GM23338 (cell line): ENCODE measurements at regions not wholly inside any gene's neighbourhood (a gene's known extent, or its start where the extent isn't known, plus 50 kb on each side); places are given as distances from the start of the nearest gene placed in this dataset.

Experiments used
- ATAC-seq: fragments of 200-7000 bp; cut with Tn5 transposase; 3 replicates; pipeline ENCODE4 v1.9.1; 2020
- DNase-seq: peaks from one replicate; pipeline ENCODE4 v3.0.0-alpha.2; 2015; ENCODE audit warnings: low spot score
- H2AFZ ChIP-seq: fragments of 200-600 bp; sonication (generic); 2 replicates; pipeline ENCODE4 v1.8.0; 2016; ENCODE audit warnings: antibody characterized with exemption, mild to moderate bottlenecking, moderate library complexity
- H3F3A ChIP-seq: fragments of 200-600 bp; sonication (generic); replicated peaks from 2 replicates; pipeline ENCODE4 v1.8.0; 2017; ENCODE audit warnings: antibody characterized with exemption, mixed run types, low read depth
- H3K27ac ChIP-seq: fragments of 200-600 bp; sonication (generic); 2 replicates; pipeline ENCODE4 v1.6.1; 2016; ENCODE audit warnings: low read depth
- H3K27me3 ChIP-seq: fragments of 200-600 bp; sonication (generic); 2 replicates; pipeline ENCODE4 v1.8.0; 2016; ENCODE audit warnings: mild to moderate bottlenecking, mixed run types, moderate library complexity; ENCODE audit not compliant: insufficient read depth
- H3K36me3 ChIP-seq: fragments of 200-600 bp; sonication (generic); 2 replicates; pipeline ENCODE4 v1.8.0; 2016; ENCODE audit warnings: mild to moderate bottlenecking; ENCODE audit not compliant: insufficient read depth
- H3K4me1 ChIP-seq: fragments of 200-600 bp; sonication (generic); 2 replicates; pipeline ENCODE4 v1.8.0; 2016; ENCODE audit warnings: mild to moderate bottlenecking, moderate library complexity; ENCODE audit not compliant: insufficient read depth
- H3K4me2 ChIP-seq: fragments of 200-600 bp; sonication (generic); 2 replicates; pipeline ENCODE4 v1.7.1; 2017; ENCODE audit warnings: mixed run types
- H3K4me3 ChIP-seq: fragments of 200-600 bp; sonication (generic); 2 replicates; pipeline ENCODE4 v1.6.1; 2016; ENCODE audit warnings: mixed run types
- H3K79me2 ChIP-seq: fragments of 200-600 bp; sonication (generic); replicated peaks from 2 replicates; pipeline ENCODE4 v1.8.0; 2017; ENCODE audit warnings: mild to moderate bottlenecking; ENCODE audit not compliant: insufficient read depth
- H3K9me2 ChIP-seq: fragments of 200-600 bp; sonication (generic); 2 replicates; pipeline ENCODE4 v1.8.0; 2017; ENCODE audit not compliant: insufficient read depth
- H4K20me1 ChIP-seq: fragments of 200-600 bp; sonication (generic); replicated peaks from 2 replicates; pipeline ENCODE4 v1.8.0; 2017; ENCODE audit warnings: mild to moderate bottlenecking; ENCODE audit not compliant: insufficient read depth
- H3K27ac Mint-ChIP-seq: 2 replicates; pipeline ENCODE4 v1.8.0; 2020; ENCODE audit warnings: inconsistent platforms, mild to moderate bottlenecking, moderate library complexity, mixed read lengths
- H3K27me3 Mint-ChIP-seq: 3 replicates; pipeline ENCODE4 v1.8.0; 2022; ENCODE audit warnings: low read depth, mild to moderate bottlenecking, moderate library complexity, mixed read lengths, inconsistent platforms; ENCODE audit not compliant: insufficient read depth, poor library complexity
- H3K36me3 Mint-ChIP-seq: 3 replicates; pipeline ENCODE4 v1.8.0; 2021; ENCODE audit warnings: low read depth, mild to moderate bottlenecking, inconsistent platforms, moderate library complexity, mixed read lengths
- H3K4me1 Mint-ChIP-seq: 3 replicates; pipeline ENCODE4 v1.8.0; 2020; ENCODE audit warnings: mild to moderate bottlenecking, inconsistent platforms, mixed read lengths
- H3K4me3 Mint-ChIP-seq: 3 replicates; pipeline ENCODE4 v1.8.0; 2021; ENCODE audit warnings: moderate library complexity, mild to moderate bottlenecking, inconsistent platforms, mixed read lengths
- H3K9me3 Mint-ChIP-seq: 3 replicates; pipeline ENCODE4 v1.8.0; 2020; ENCODE audit warnings: moderate library complexity, mild to moderate bottlenecking, inconsistent platforms, mixed read lengths
- CREB1 ChIP-seq: fragments of 250-450 bp; sonication (Bioruptor Pico); IDR thresholded peaks from 2 replicates; pipeline ENCODE4 v1.5.0; 2020; ENCODE audit warnings: low read depth, mild to moderate bottlenecking, moderate library complexity
- CTCF ChIP-seq, 2 experiments: fragments of 200-600 bp in 1 of 2; sonication (generic) in 1 of 2; conservative IDR thresholded peaks; 2 replicates each; pipeline versions ENCODE4 v1.5.1 to v1.6.1; 2016 to 2017; ENCODE audit warnings: antibody characterized with exemption in 2 of 2, low read depth in 2 of 2, mild to moderate bottlenecking in 2 of 2, moderate library complexity in 1 of 2
- ETS1 ChIP-seq: IDR thresholded peaks from 2 replicates; pipeline ENCODE4 v1.6.1; 2016; ENCODE audit warnings: antibody characterized with exemption
- EZH2 ChIP-seq: fragments of 200-600 bp; sonication (generic); IDR thresholded peaks from one replicate; pipeline ENCODE4 v1.8.0; 2017; ENCODE audit warnings: antibody characterized with exemption, mild to moderate bottlenecking, low read depth; ENCODE audit not compliant: unreplicated experiment
- EZH2phosphoT487 ChIP-seq: fragments of 200-600 bp; sonication (generic); IDR thresholded peaks from one replicate; pipeline ENCODE4 v1.8.1; 2018; ENCODE audit warnings: antibody characterized with exemption; ENCODE audit not compliant: unreplicated experiment
- JUNB ChIP-seq: IDR thresholded peaks from one replicate; pipeline ENCODE4 v1.6.1; 2016; ENCODE audit warnings: antibody characterized with exemption; ENCODE audit not compliant: unreplicated experiment
- NANOG ChIP-seq: IDR thresholded peaks from 2 replicates; pipeline ENCODE4 v1.6.1; 2016; ENCODE audit warnings: antibody characterized with exemption, borderline replicate concordance
- STAT1 ChIP-seq: IDR thresholded peaks from one replicate; pipeline ENCODE4 v1.6.1; 2016; ENCODE audit warnings: antibody characterized with exemption; ENCODE audit not compliant: unreplicated experiment
- ZNF331 ChIP-seq: fragments of 250-450 bp; sonication (Bioruptor Pico); IDR thresholded peaks from 2 replicates; pipeline ENCODE4 v1.5.0; 2020; ENCODE audit warnings: low read depth, mild to moderate bottlenecking, moderate library complexity

- DNase-seq, result no peak
- no peak for TF ChIP-seq EZH2
- no peak for TF ChIP-seq JUNB
- no peak for TF ChIP-seq EZH2phosphoT487
- no peak for TF ChIP-seq CTCF (conservative IDR thresholded peaks at IDR 0.05; ENCODE audit: low read depth in 2 of 2)
- TF ChIP-seq ZNF331 (CRISPR knock-in tag), result no peak
- TF ChIP-seq NANOG, result no peak
- H4K20me1 ChIP-seq, result no peaks in the 10 kb centered on the region
- no peak for ATAC-seq
- H3K4me3 ChIP-seq, result no peak overlapping the region
- no peaks in the 10 kb centered on the region for H3K27me3 Mint-ChIP-seq
- no peaks in the 10 kb centered on the region for H3K9me2 ChIP-seq
- H3K36me3 Mint-ChIP-seq, result no peaks in the 10 kb centered on the region
- H3K27ac Mint-ChIP-seq, result no peak overlapping the region
- no peak overlapping the region for H3K4me2 ChIP-seq
- no peaks in the 10 kb centered on the region for H3K4me1 ChIP-seq
- no peaks in the 10 kb centered on the region for H3K79me2 ChIP-seq
- H3K4me3 Mint-ChIP-seq, result no peak overlapping the region
- H3K4me1 Mint-ChIP-seq, result no peaks in the 10 kb centered on the region; the same call in 2 of the 3 replicates
- H3K9me3 Mint-ChIP-seq, result peaks cover 5% of the 10 kb centered on the region; the same call in 2 of the 3 replicates
- H3K27me3 ChIP-seq, result no peaks in the 10 kb centered on the region
- H3K36me3 ChIP-seq, result no peaks in the 10 kb centered on the region
- no peak overlapping the region for H3K27ac ChIP-seq
- no peaks in the 10 kb centered on the region for H3F3A ChIP-seq
- no peak overlapping the region for H2AFZ ChIP-seq
Measured at GRCh38 chr1:104699433-104699832, 949.7 kb downstream of the AMY1C start.

- no peaks in the 10 kb centered on the region for H3K79me2 ChIP-seq
- no peak overlapping the region for H3K4me2 ChIP-seq
- Mint-ChIP-seq H3K36me3 (no peaks in the 10 kb centered on the region), H3K4me1 (no peaks in the 10 kb centered on the region), H3K9me3 (no peaks in the 10 kb centered on the region), H3K27ac (no peak overlapping the region), H3K27me3 (no peaks in the 10 kb centered on the region), H3K4me3 (no peak overlapping the region)
- ATAC-seq (no peak), DNase-seq (no peak)
- TF ChIP-seq CREB1 (CRISPR knock-in tag), result no peak
- H3K9me2 ChIP-seq, result no peaks in the 10 kb centered on the region
- H3K27ac ChIP-seq, result no peak overlapping the region
- H3K36me3 ChIP-seq, result no peaks in the 10 kb centered on the region
- H2AFZ ChIP-seq, result no peak overlapping the region
- no peaks in the 10 kb centered on the region for H3K27me3 ChIP-seq
- no peaks in the 10 kb centered on the region for H3K4me1 ChIP-seq
- H4K20me1 ChIP-seq, result no peaks in the 10 kb centered on the region
- H3F3A ChIP-seq, result no peaks in the 10 kb centered on the region
- no peak overlapping the region for H3K4me3 ChIP-seq
Measured at GRCh38 chr1:104702731-104703130, 953.0 kb downstream of the AMY1C start.

GRCh38 chr1:104706631-104707147, 957.0 kb downstream of the AMY1C start:
- H3K79me2 ChIP-seq, result no peaks in the 10 kb centered on the region
- Mint-ChIP-seq H3K4me1 (no peaks in the 10 kb centered on the region), H3K27ac (no peak overlapping the region), H3K9me3 (no peaks in the 10 kb centered on the region), H3K36me3 (no peaks in the 10 kb centered on the region), H3K4me3 (no peak overlapping the region), H3K27me3 (no peaks in the 10 kb centered on the region)
- H3K4me1 ChIP-seq, result no peaks in the 10 kb centered on the region
- no peak overlapping the region for H3K4me3 ChIP-seq
- H3K36me3 ChIP-seq, result no peaks in the 10 kb centered on the region
- no peaks in the 10 kb centered on the region for H3F3A ChIP-seq
- ATAC-seq (no peak), DNase-seq (peak; percentile 6)
- H3K4me2 ChIP-seq, result no peak overlapping the region
- H3K27me3 ChIP-seq, result no peaks in the 10 kb centered on the region
- no peak overlapping the region for H3K27ac ChIP-seq
- H4K20me1 ChIP-seq, result no peaks in the 10 kb centered on the region
- no peak overlapping the region; the same call in none of the 2 replicates for H2AFZ ChIP-seq
- no peaks in the 10 kb centered on the region for H3K9me2 ChIP-seq
- TF ChIP-seq EZH2phosphoT487 (no peak), STAT1 (no peak), ZNF331 (CRISPR knock-in tag) (no peak), CTCF (conservative IDR thresholded peaks at IDR 0.05; ENCODE audit: low read depth in 2 of 2) (no peak), EZH2 (no peak), CREB1 (CRISPR knock-in tag) (no peak), ETS1 (no peak), NANOG (no peak), JUNB (no peak)
